A673 (cell line): ENCODE measurements at regions not wholly inside any gene's neighbourhood (a gene's known extent, or its start where the extent isn't known, plus 50 kb on each side); places are given as distances from the start of the nearest gene placed in this dataset.

ENCODE experiments used
- EZH2 ChIP-seq: fragments of 200-600 bp; sonication (generic); IDR thresholded peaks from 2 replicates; pipeline ENCODE4 v1.6.1; 2017; ENCODE audit warnings: borderline replicate concordance, low read depth, mild to moderate bottlenecking, mixed read lengths, antibody characterized with exemption, low read length; ENCODE audit not compliant: poor library complexity, severe bottlenecking
- TF ChIP-seq, protein P1 (sequence below): fragments of 300-800, 200-600 bp; sonication (generic); conservative IDR thresholded peaks from 2 replicates; pipeline ENCODE4 v1.5.1; 2017; ENCODE audit warnings: low read depth, mild to moderate bottlenecking, antibody characterized with exemption, low read length, moderate library complexity, mixed read lengths

DNA sequence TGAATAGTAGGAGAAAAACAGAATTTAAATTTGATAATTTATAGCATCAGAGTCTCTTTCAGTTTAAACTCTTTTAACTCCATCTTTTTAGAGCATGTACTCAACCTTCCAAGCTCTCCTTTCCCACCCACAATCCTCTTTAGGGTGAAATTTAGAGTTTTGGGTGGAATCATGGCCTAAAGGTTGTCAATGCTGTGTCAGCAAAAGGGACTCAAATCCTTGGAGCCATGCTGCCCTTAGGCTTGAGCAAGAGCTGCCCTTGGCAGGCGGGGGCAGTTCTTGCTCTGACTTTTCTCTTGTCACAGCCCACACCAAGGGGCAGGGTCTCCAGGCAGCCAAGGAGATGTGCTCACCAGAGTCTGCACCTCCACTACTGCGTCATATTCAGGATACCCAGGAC, 102.4 kb downstream of the MTX3 start:
- TF ChIP-seq, protein P1, sequence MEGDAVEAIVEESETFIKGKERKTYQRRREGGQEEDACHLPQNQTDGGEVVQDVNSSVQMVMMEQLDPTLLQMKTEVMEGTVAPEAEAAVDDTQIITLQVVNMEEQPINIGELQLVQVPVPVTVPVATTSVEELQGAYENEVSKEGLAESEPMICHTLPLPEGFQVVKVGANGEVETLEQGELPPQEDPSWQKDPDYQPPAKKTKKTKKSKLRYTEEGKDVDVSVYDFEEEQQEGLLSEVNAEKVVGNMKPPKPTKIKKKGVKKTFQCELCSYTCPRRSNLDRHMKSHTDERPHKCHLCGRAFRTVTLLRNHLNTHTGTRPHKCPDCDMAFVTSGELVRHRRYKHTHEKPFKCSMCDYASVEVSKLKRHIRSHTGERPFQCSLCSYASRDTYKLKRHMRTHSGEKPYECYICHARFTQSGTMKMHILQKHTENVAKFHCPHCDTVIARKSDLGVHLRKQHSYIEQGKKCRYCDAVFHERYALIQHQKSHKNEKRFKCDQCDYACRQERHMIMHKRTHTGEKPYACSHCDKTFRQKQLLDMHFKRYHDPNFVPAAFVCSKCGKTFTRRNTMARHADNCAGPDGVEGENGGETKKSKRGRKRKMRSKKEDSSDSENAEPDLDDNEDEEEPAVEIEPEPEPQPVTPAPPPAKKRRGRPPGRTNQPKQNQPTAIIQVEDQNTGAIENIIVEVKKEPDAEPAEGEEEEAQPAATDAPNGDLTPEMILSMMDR = no peak
- no peak for TF ChIP-seq EZH2
